ENCODE measurements at regions not wholly inside any gene's neighbourhood (a gene's known extent, or its start where the extent isn't known, plus 50 kb on each side); places are given as distances from the start of the nearest gene placed in this dataset.

GRCh38 chr16:22674832-22675191, 139.2 kb upstream of the HS3ST2 start:
- H3K36me3 Mint-ChIP-seq, result no peaks in the 10 kb centered on the region
- no peaks in the 10 kb centered on the region for H3K4me1 Mint-ChIP-seq
- DNase-seq, result no peak
- H3K27ac Mint-ChIP-seq, result no peak overlapping the region
- no peak overlapping the region for H3K4me3 Mint-ChIP-seq
- H3K9me3 Mint-ChIP-seq, result no peaks in the 10 kb centered on the region
- H3K27me3 Mint-ChIP-seq, result peaks cover 4% of the 10 kb centered on the region

- DNase-seq, result no peak
- no peak overlapping the region for H3K27ac Mint-ChIP-seq
- no peak overlapping the region for H3K4me3 Mint-ChIP-seq
- no peaks in the 10 kb centered on the region for H3K9me3 Mint-ChIP-seq
- no peaks in the 10 kb centered on the region for H3K4me1 Mint-ChIP-seq
- peaks cover 4% of the 10 kb centered on the region for H3K27me3 Mint-ChIP-seq
- H3K36me3 Mint-ChIP-seq, result no peaks in the 10 kb centered on the region
These were observed 138.0 kb upstream of the HS3ST2 start for GRCh38 chr16:22675745-22676540.

- H3K9me3 Mint-ChIP-seq, result no peaks in the 10 kb centered on the region
- H3K4me3 Mint-ChIP-seq, result no peak overlapping the region
- H3K27me3 Mint-ChIP-seq, result peaks cover 4% of the 10 kb centered on the region
- H3K36me3 Mint-ChIP-seq, result no peaks in the 10 kb centered on the region
- no peak for DNase-seq
- H3K27ac Mint-ChIP-seq, result no peak overlapping the region
- H3K4me1 Mint-ChIP-seq, result no peaks in the 10 kb centered on the region
These were observed 136.7 kb upstream of the HS3ST2 start for GRCh38 chr16:22677024-22677830.

- H3K27me3 Mint-ChIP-seq, result peaks cover 6% of the 10 kb centered on the region
- no peaks in the 10 kb centered on the region for H3K4me1 Mint-ChIP-seq
- no peaks in the 10 kb centered on the region for H3K36me3 Mint-ChIP-seq
- no peaks in the 10 kb centered on the region for H3K9me3 Mint-ChIP-seq
- H3K27ac Mint-ChIP-seq, result no peak overlapping the region
- no peak overlapping the region for H3K4me3 Mint-ChIP-seq
- DNase-seq, result no peak
These were observed 135.7 kb upstream of the HS3ST2 start for GRCh38 chr16:22678311-22678710.

GRCh38 chr16:22681554-22682291, 132.2 kb upstream of the HS3ST2 start:
- peaks cover 9% of the 10 kb centered on the region for H3K27me3 Mint-ChIP-seq
- no peaks in the 10 kb centered on the region for H3K36me3 Mint-ChIP-seq
- no peak overlapping the region for H3K27ac Mint-ChIP-seq
- H3K9me3 Mint-ChIP-seq, result peaks cover 5% of the 10 kb centered on the region
- no peak overlapping the region for H3K4me3 Mint-ChIP-seq
- H3K4me1 Mint-ChIP-seq, result peaks cover 4% of the 10 kb centered on the region
- no peak for DNase-seq

- no peak for DNase-seq
- H3K9me3 Mint-ChIP-seq, result peaks cover 8% of the 10 kb centered on the region
- peaks cover 6% of the 10 kb centered on the region for H3K27me3 Mint-ChIP-seq
- no peak overlapping the region for H3K27ac Mint-ChIP-seq
- peaks cover 4% of the 10 kb centered on the region for H3K4me1 Mint-ChIP-seq
- H3K4me3 Mint-ChIP-seq, result no peak overlapping the region
- no peaks in the 10 kb centered on the region for H3K36me3 Mint-ChIP-seq
These were observed 130.7 kb upstream of the HS3ST2 start for GRCh38 chr16:22683258-22683657.

- H3K36me3 Mint-ChIP-seq, result no peaks in the 10 kb centered on the region
- H3K4me3 Mint-ChIP-seq, result no peak overlapping the region
- H3K9me3 Mint-ChIP-seq, result peaks cover 8% of the 10 kb centered on the region
- no peak overlapping the region for H3K27ac Mint-ChIP-seq
- peaks cover 4% of the 10 kb centered on the region for H3K4me1 Mint-ChIP-seq
- peaks cover 6% of the 10 kb centered on the region for H3K27me3 Mint-ChIP-seq
- no peak for DNase-seq
These were observed 130.0 kb upstream of the HS3ST2 start for GRCh38 chr16:22683730-22684573.

GRCh38 chr16:22684574-22685458, 129.1 kb upstream of the HS3ST2 start:
- no peak for DNase-seq
- Mint-ChIP-seq H3K9me3 (peaks cover 8% of the 10 kb centered on the region), H3K27ac (no peak overlapping the region)

GRCh38 chr16:22685459-22685830, 128.5 kb upstream of the HS3ST2 start:
- no peak overlapping the region for H3K27ac Mint-ChIP-seq
- no peak for DNase-seq
- H3K36me3 Mint-ChIP-seq, result no peaks in the 10 kb centered on the region
- peaks cover 4% of the 10 kb centered on the region for H3K4me1 Mint-ChIP-seq
- H3K9me3 Mint-ChIP-seq, result peaks cover 8% of the 10 kb centered on the region
- H3K4me3 Mint-ChIP-seq, result no peak overlapping the region
- peaks cover 6% of the 10 kb centered on the region for H3K27me3 Mint-ChIP-seq

More at GRCh38 chr16:22684574-22685458, 129.1 kb upstream of the HS3ST2 start:
- Mint-ChIP-seq H3K36me3 (no peaks in the 10 kb centered on the region), H3K4me3 (no peak overlapping the region), H3K4me1 (peaks cover 4% of the 10 kb centered on the region), H3K27me3 (peaks cover 6% of the 10 kb centered on the region)

- DNase-seq, result no peak
- Mint-ChIP-seq H3K27me3 (peaks cover 6% of the 10 kb centered on the region), H3K27ac (no peak overlapping the region), H3K36me3 (no peaks in the 10 kb centered on the region), H3K9me3 (peaks cover 8% of the 10 kb centered on the region), H3K4me3 (no peak overlapping the region), H3K4me1 (peaks cover 4% of the 10 kb centered on the region)
These were observed 126.9 kb upstream of the HS3ST2 start for GRCh38 chr16:22687031-22687530.

- no peak for DNase-seq
- Mint-ChIP-seq H3K4me1 (peaks cover 4% of the 10 kb centered on the region), H3K36me3 (no peaks in the 10 kb centered on the region), H3K27me3 (peaks cover 3% of the 10 kb centered on the region), H3K9me3 (peaks cover 8% of the 10 kb centered on the region), H3K4me3 (no peak overlapping the region), H3K27ac (no peak overlapping the region)
These were observed 125.5 kb upstream of the HS3ST2 start for GRCh38 chr16:22688463-22688862.

GRCh38 chr16:22688930-22689329, 125.0 kb upstream of the HS3ST2 start:
- no peak for DNase-seq
- H3K4me3 Mint-ChIP-seq, result no peak overlapping the region
- peaks cover 3% of the 10 kb centered on the region for H3K27me3 Mint-ChIP-seq
- H3K9me3 Mint-ChIP-seq, result peaks cover 8% of the 10 kb centered on the region
- no peak overlapping the region for H3K27ac Mint-ChIP-seq
- H3K36me3 Mint-ChIP-seq, result no peaks in the 10 kb centered on the region
- H3K4me1 Mint-ChIP-seq, result peaks cover 4% of the 10 kb centered on the region

GRCh38 chr16:22691335-22691734, 122.6 kb upstream of the HS3ST2 start:
- H3K27me3 Mint-ChIP-seq, result no peaks in the 10 kb centered on the region
- H3K36me3 Mint-ChIP-seq, result no peaks in the 10 kb centered on the region
- peaks cover 3% of the 10 kb centered on the region for H3K9me3 Mint-ChIP-seq
- no peaks in the 10 kb centered on the region for H3K4me1 Mint-ChIP-seq
- no peak overlapping the region for H3K27ac Mint-ChIP-seq
- no peak overlapping the region for H3K4me3 Mint-ChIP-seq
- no peak for DNase-seq

GRCh38 chr16:22692034-22692433, 121.9 kb upstream of the HS3ST2 start:
- peaks cover 3% of the 10 kb centered on the region for H3K27me3 Mint-ChIP-seq
- no peak overlapping the region for H3K27ac Mint-ChIP-seq
- no peak overlapping the region for H3K4me3 Mint-ChIP-seq
- no peaks in the 10 kb centered on the region for H3K4me1 Mint-ChIP-seq
- peaks cover 1% of the 10 kb centered on the region for H3K9me3 Mint-ChIP-seq
- DNase-seq, result no peak
- H3K36me3 Mint-ChIP-seq, result no peaks in the 10 kb centered on the region
